ENCODE measurements at regions not wholly inside any gene's neighbourhood (a gene's known extent, or its start where the extent isn't known, plus 50 kb on each side); places are given as distances from the start of the nearest gene placed in this dataset.
"Not testable (repeated sequence)": the region's sequence is repeated elsewhere in the genome, so short reads cannot be mapped to it uniquely, and the experiment has no call there.

DNA sequence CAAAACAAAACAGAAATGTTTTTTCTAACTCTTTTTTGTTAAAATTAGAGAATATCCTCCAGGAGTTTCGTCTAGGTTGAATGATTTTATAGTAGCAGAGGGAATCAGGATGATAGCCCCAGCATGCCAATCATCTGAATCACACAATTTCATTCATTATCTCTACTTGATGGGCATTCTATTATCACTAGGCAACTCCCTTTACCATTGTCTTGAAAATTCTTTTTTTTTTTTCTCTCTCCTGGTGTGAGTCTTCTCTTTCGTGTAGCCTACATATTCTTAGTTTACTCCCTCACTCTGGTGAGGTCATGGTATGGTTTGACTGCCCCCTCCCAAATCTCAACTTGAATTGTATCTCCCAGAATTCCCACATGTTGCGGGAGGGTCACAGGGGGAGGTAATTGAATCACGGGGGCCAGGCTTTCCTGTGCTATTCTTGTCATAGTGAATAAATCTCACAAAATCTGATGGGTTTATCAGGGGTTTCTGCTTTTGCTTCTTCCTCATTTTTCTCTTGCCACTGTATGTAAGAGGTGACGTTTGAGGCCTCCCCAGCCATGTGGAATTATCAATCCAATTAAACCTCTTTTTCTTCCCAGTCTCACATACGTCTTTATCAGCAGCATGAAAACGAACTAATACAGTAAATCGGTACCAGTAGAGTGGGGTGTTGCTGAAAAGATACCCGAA, 105.0 kb downstream of the OTUD1 start:
- H3K27me3 ChIP-seq (ENCODE audit: control insufficient read depth, insufficient read depth, low read length): no peaks in the 10 kb centered on the region
- intact Hi-C loops (cut with micrococcal nuclease; ENCODE audit: unreplicated experiment): no loop called here
- ChIA-PET CTCF (no interaction called here), POLR2A (no interaction called here)
- TF ChIP-seq, protein P1, sequence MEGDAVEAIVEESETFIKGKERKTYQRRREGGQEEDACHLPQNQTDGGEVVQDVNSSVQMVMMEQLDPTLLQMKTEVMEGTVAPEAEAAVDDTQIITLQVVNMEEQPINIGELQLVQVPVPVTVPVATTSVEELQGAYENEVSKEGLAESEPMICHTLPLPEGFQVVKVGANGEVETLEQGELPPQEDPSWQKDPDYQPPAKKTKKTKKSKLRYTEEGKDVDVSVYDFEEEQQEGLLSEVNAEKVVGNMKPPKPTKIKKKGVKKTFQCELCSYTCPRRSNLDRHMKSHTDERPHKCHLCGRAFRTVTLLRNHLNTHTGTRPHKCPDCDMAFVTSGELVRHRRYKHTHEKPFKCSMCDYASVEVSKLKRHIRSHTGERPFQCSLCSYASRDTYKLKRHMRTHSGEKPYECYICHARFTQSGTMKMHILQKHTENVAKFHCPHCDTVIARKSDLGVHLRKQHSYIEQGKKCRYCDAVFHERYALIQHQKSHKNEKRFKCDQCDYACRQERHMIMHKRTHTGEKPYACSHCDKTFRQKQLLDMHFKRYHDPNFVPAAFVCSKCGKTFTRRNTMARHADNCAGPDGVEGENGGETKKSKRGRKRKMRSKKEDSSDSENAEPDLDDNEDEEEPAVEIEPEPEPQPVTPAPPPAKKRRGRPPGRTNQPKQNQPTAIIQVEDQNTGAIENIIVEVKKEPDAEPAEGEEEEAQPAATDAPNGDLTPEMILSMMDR (IDR thresholded peaks at IDR 0.05): no peak
- TF ChIP-seq POLR2AphosphoS5 (IDR thresholded peaks at IDR 0.05; ENCODE audit: low read depth, low read length): no peak
- TF ChIP-seq, protein P2, sequence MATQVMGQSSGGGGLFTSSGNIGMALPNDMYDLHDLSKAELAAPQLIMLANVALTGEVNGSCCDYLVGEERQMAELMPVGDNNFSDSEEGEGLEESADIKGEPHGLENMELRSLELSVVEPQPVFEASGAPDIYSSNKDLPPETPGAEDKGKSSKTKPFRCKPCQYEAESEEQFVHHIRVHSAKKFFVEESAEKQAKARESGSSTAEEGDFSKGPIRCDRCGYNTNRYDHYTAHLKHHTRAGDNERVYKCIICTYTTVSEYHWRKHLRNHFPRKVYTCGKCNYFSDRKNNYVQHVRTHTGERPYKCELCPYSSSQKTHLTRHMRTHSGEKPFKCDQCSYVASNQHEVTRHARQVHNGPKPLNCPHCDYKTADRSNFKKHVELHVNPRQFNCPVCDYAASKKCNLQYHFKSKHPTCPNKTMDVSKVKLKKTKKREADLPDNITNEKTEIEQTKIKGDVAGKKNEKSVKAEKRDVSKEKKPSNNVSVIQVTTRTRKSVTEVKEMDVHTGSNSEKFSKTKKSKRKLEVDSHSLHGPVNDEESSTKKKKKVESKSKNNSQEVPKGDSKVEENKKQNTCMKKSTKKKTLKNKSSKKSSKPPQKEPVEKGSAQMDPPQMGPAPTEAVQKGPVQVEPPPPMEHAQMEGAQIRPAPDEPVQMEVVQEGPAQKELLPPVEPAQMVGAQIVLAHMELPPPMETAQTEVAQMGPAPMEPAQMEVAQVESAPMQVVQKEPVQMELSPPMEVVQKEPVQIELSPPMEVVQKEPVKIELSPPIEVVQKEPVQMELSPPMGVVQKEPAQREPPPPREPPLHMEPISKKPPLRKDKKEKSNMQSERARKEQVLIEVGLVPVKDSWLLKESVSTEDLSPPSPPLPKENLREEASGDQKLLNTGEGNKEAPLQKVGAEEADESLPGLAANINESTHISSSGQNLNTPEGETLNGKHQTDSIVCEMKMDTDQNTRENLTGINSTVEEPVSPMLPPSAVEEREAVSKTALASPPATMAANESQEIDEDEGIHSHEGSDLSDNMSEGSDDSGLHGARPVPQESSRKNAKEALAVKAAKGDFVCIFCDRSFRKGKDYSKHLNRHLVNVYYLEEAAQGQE (IDR thresholded peaks at IDR 0.05; ENCODE audit: insufficient read depth in 1 of 2, low read depth in 2 of 2, low read length in 1 of 2): no peak
- TF ChIP-seq TCF7L2 (IDR thresholded peaks at IDR 0.05; ENCODE audit: low read depth, low read length): no peak
- no peak for TF ChIP-seq SIN3A (IDR thresholded peaks at IDR 0.05; ENCODE audit: borderline replicate concordance, insufficient read depth, low read depth, low read length)
- no peak overlapping the region for H3K4me3 ChIP-seq (ENCODE audit: low read depth in 2 of 2, low read length in 2 of 2)
- H3K36me3 ChIP-seq (ENCODE audit: control insufficient read depth, insufficient read depth, low read length): no peaks in the 10 kb centered on the region
- DNase-seq (ENCODE audit: low read depth, low spot score): no peak
- no peaks in the 10 kb centered on the region for H3K9me3 ChIP-seq (ENCODE audit: control insufficient read depth, insufficient read depth, low read depth, low read length)
- no peak overlapping the region for H3K27ac ChIP-seq (ENCODE audit: low read length)
- in situ Hi-C loops (cut with HindIII; ENCODE audit: low pct_unique_long_range_greater_than_20kb, low sequenced_read_pairs): no loop called here
- no TSS peak for BruUV-seq (replicated peaks)
- H3K4me1 ChIP-seq (ENCODE audit: control insufficient read depth, insufficient read depth, low read length): no peaks in the 10 kb centered on the region
- no peak for ATAC-seq

DNA sequence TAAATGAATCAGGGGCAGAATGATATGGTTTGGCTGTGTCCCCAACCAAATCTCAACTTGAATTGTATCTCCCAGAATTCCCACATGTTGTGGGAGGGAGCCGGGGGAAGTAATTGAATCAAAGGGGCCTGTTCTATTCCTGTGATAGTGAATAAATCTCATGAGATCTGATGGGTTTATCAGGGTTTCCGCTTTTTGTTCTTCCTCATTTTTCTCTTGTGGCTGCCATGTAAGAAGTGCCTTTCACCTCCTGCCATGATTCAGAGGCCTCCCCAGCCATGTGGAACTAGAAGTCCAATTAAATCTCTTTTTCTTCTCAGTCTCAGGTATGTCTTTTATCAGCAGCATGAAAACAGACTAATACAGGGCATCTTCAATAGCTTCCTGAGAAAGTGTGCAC, 107.0 kb downstream of the OTUD1 start:
- H3K4me1 ChIP-seq (ENCODE audit: control insufficient read depth, insufficient read depth, low read length); BruUV-seq (replicated peaks); H3K36me3 ChIP-seq (ENCODE audit: control insufficient read depth, insufficient read depth, low read length); intact Hi-C loops (cut with micrococcal nuclease; ENCODE audit: unreplicated experiment); DNase-seq (ENCODE audit: low read depth, low spot score); CTCF ChIA-PET; POLR2A ChIA-PET; ATAC-seq; H3K4me3 ChIP-seq (ENCODE audit: low read depth in 2 of 2, low read length in 2 of 2); H3K27me3 ChIP-seq (ENCODE audit: control insufficient read depth, insufficient read depth, low read length); H3K27ac ChIP-seq (ENCODE audit: low read length); in situ Hi-C loops (cut with HindIII; ENCODE audit: low pct_unique_long_range_greater_than_20kb, low sequenced_read_pairs); H3K9me3 ChIP-seq (ENCODE audit: control insufficient read depth, insufficient read depth, low read depth, low read length): not testable (repeated sequence)

DNA sequence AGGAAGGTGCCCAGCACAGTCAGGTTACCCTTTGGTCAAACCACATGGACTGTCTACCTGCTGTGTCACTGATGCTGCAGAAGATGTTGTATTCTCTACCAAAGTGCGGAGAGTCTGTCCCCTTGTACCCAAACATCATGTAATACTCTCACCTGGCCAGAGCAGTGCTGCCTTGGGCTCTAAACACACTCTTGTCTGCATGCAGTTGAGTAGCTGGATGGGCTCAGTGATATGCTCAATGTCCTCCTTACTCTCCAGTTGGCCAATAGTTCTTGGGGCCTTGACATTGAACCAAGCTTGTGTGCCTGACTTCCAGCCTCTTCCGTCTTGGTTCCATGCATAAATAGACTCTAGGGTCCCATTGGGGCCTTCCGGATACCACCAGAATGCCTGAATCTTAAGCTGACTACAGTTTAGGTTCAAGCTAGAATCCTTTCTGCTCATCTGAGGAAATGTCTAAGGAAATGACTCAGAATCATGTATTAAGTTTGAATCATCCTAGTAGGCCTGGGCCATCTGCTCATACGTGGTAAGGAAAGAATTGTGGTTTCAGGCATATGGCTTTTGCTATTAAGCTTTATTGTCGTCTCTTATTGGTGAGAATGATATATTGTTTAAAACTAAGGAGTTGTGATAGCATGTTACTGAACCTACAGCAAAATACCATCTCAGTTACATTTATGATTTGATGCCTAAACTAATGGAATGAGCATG, 118.0 kb downstream of the OTUD1 start:
- no peak for TF ChIP-seq TCF7L2 (IDR thresholded peaks at IDR 0.05; ENCODE audit: low read depth, low read length)
- TF ChIP-seq, protein P2 (IDR thresholded peaks at IDR 0.05; ENCODE audit: insufficient read depth in 1 of 2, low read depth in 2 of 2, low read length in 1 of 2): no peak
- TF ChIP-seq POLR2AphosphoS5 (IDR thresholded peaks at IDR 0.05; ENCODE audit: low read depth, low read length): no peak
- TF ChIP-seq, protein P1 (IDR thresholded peaks at IDR 0.05): no peak
- TF ChIP-seq SIN3A (IDR thresholded peaks at IDR 0.05; ENCODE audit: borderline replicate concordance, insufficient read depth, low read depth, low read length): no peak
- in situ Hi-C loops (cut with HindIII; ENCODE audit: low pct_unique_long_range_greater_than_20kb, low sequenced_read_pairs) (no loop called here), intact Hi-C loops (cut with micrococcal nuclease; ENCODE audit: unreplicated experiment) (loop anchor here (10.0 kb wide), 1 partner anchor 58 kb away; no protein-coding TSS in a partner anchor)
- ChIA-PET CTCF (no interaction called here), POLR2A (no interaction called here)
- Histone ChIP-seq H3K9me3 (ENCODE audit: control insufficient read depth, insufficient read depth, low read depth, low read length) (0 out of 2 replicates have a peak, but pooled peaks cover 2% of the 10 kb centered on the region), H3K27ac (ENCODE audit: low read length) (no peak overlapping the region), H3K4me3 (ENCODE audit: low read depth in 2 of 2, low read length in 2 of 2) (no peak overlapping the region), H3K27me3 (ENCODE audit: control insufficient read depth, insufficient read depth, low read length) (no peaks in the 10 kb centered on the region), H3K4me1 (ENCODE audit: control insufficient read depth, insufficient read depth, low read length) (no peaks in the 10 kb centered on the region), H3K36me3 (ENCODE audit: control insufficient read depth, insufficient read depth, low read length) (no peaks in the 10 kb centered on the region)
- DNase-seq (ENCODE audit: low read depth, low spot score) (no peak), ATAC-seq (no peak)
- BruUV-seq (replicated peaks): no TSS peak
